DND-41 (cell line): ENCODE measurements at regions not wholly inside any gene's neighbourhood (a gene's known extent, or its start where the extent isn't known, plus 50 kb on each side); places are given as distances from the start of the nearest gene placed in this dataset.

Experiments
- EZH2 ChIP-seq: IDR thresholded peaks from 3 replicates; pipeline ENCODE4 v1.6.1; 2012; ENCODE audit warnings: borderline replicate concordance, low read depth, mild to moderate bottlenecking, moderate library complexity, low read length, inconsistent platforms; ENCODE audit not compliant: severe bottlenecking
- TF ChIP-seq, protein P1 (sequence below): IDR thresholded peaks from 2 replicates; pipeline ENCODE4 v1.5.1; 2012; ENCODE audit warnings: borderline replicate concordance, low read length, moderate library complexity, mild to moderate bottlenecking; ENCODE audit not compliant: poor library complexity, severe bottlenecking; ENCODE audit errors: extremely low read depth

DNA sequence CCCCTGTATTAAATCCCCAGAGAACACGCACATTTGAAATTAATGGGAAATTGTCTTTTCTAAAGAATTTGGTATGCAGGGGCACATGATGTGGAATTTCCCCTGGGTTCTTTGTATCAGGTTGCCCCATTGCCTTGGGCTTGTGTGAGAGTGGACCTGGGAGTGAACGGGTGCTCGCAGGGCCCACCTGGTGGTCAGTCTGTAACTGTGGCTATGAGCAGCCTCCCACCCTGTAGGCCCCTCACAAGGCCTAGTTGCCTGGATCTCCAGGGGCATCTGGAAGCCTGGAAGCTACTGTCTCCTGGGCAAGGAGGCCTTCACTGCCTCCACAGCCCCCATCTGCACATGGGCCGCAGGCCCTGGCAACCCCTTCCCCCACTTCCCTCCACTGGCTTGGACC is 96.7 kb downstream of the SLC25A47 start:
- no peak for TF ChIP-seq EZH2
- TF ChIP-seq, protein P1, sequence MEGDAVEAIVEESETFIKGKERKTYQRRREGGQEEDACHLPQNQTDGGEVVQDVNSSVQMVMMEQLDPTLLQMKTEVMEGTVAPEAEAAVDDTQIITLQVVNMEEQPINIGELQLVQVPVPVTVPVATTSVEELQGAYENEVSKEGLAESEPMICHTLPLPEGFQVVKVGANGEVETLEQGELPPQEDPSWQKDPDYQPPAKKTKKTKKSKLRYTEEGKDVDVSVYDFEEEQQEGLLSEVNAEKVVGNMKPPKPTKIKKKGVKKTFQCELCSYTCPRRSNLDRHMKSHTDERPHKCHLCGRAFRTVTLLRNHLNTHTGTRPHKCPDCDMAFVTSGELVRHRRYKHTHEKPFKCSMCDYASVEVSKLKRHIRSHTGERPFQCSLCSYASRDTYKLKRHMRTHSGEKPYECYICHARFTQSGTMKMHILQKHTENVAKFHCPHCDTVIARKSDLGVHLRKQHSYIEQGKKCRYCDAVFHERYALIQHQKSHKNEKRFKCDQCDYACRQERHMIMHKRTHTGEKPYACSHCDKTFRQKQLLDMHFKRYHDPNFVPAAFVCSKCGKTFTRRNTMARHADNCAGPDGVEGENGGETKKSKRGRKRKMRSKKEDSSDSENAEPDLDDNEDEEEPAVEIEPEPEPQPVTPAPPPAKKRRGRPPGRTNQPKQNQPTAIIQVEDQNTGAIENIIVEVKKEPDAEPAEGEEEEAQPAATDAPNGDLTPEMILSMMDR, result no peak
